Heart left ventricle (tissue), 13 donors: ENCODE measurements at regions not wholly inside any gene's neighbourhood (a gene's known extent, or its start where the extent isn't known, plus 50 kb on each side); places are given as distances from the start of the nearest gene placed in this dataset.

Experiments used
- CTCF ChIP-seq, 12 donors: fragments of 200-600 bp; sonication (generic) in 4 of 12; IDR thresholded peaks; one replicate each; pipeline versions ENCODE4 v1.5.0 to v1.8.0; 2018 to 2022; ENCODE audit warnings: antibody characterized with exemption in 12 of 12, mild to moderate bottlenecking in 5 of 12
- POLR2A ChIP-seq, 2 donors: fragments of 450-650 bp; IDR thresholded peaks; one replicate each; pipeline ENCODE4 v1.6.1; 2017; ENCODE audit warnings: antibody characterized with exemption in 2 of 2, mild to moderate bottlenecking in 2 of 2, moderate library complexity in 2 of 2
- donor health status: ischemic (EF 13 %, LVEDD 7.1; RV severe dilation, severe dysfunction).
- donor health status: DM: no; HTN: yes; CAD: no.
- donor health status: DM: no; HTN: no; CAD: no.
- donor health status: ischemic (EF 25% LVEDD 6.9; RV normal size, moderate dysfunction).
- donor health status: ischemic (EF 25% LVEDD 5.7; RV mildly dilated, moderate dysfunction).
- donor health status: ischemic (EF 35%, LVEDD 5.7; RV mildly dilated, moderate dysfunction).
- donor health status: nonischemic (EF 11% LVEDD 7.7; RV severe dilation, severe dysfunction).
- donor health status: DM: yes; HTN: yes; CAD: no.
- donor health status: PGD.
- donor health status: ischemic (EF 29% LVEDD 5.4; RV normal size, mild dysfunction).
- donor health status: nonischemic (EF 23%, LVEDD 6.1; RV moderate dilation, normal function).

- TF ChIP-seq CTCF (IDR thresholded peaks at IDR 0.05) (no peak), POLR2A (IDR thresholded peaks at IDR 0.05) (no peak)
These were observed 970.6 kb upstream of the ACVR2A start for GRCh38 chr2:146874260-146874658.
